Peyer's patch (tissue), 4 donors: ENCODE measurements at regions not wholly inside any gene's neighbourhood (a gene's known extent, or its start where the extent isn't known, plus 50 kb on each side); places are given as distances from the start of the nearest gene placed in this dataset.

Source experiments
- DNase-seq, 3 donors: peaks; one replicate each; pipeline ENCODE4 v3.0.0-alpha.2; 2017 to 2019
- H3K27ac ChIP-seq, 4 donors: fragments of 200-600 bp; sonication (generic); one replicate each; pipeline ENCODE4 v1.5.1; 2016 to 2019
- H3K27me3 ChIP-seq, 2 donors: fragments of 200-600 bp; sonication (generic); one replicate each; pipeline ENCODE4 v1.5.1; 2019
- H3K36me3 ChIP-seq, 3 donors: fragments of 200-600 bp; sonication (generic); one replicate each; pipeline ENCODE4 v1.5.1; 2016 to 2019
- H3K4me1 ChIP-seq, 4 donors: fragments of 200-600 bp; sonication (generic); one replicate each; pipeline ENCODE4 v1.5.1; 2016 to 2019
- H3K4me3 ChIP-seq, 4 donors: fragments of 200-600 bp; sonication (generic); 1 replicate in 3 of 4; 2 replicates in 1 of 4; pipeline ENCODE4 v1.5.1; 2016 to 2019; ENCODE audit warnings: mild to moderate bottlenecking in 1 of 4
- H3K9me3 ChIP-seq, 4 donors: fragments of 200-600 bp; sonication (generic); one replicate each; pipeline ENCODE4 v1.5.1; 2016 to 2019; ENCODE audit warnings: mild to moderate bottlenecking in 1 of 4
- CTCF ChIP-seq, 6 experiments: fragments of 450-650 bp in 4 of 6; fragments of 200-600 bp in 2 of 6; sonication (generic) in 1 of 6; IDR thresholded peaks; one replicate each; pipeline ENCODE4 v1.5.1; 2017 to 2019; ENCODE audit warnings: antibody characterized with exemption in 6 of 6, mild to moderate bottlenecking in 3 of 6, moderate library complexity in 1 of 6
- POLR2A ChIP-seq, 2 donors: fragments of 450-650 bp; IDR thresholded peaks; one replicate each; pipeline ENCODE4 v1.5.1; 2017; ENCODE audit warnings: antibody characterized with exemption in 2 of 2, mild to moderate bottlenecking in 2 of 2, moderate library complexity in 2 of 2

- DNase-seq, result no peak
- no peak overlapping the region for H3K27ac ChIP-seq
- H3K4me3 ChIP-seq, result no peak overlapping the region
- H3K36me3 ChIP-seq, result no peaks in the 10 kb centered on the region
- H3K9me3 ChIP-seq, result no peaks in the 10 kb centered on the region
- H3K27me3 ChIP-seq, result no peaks in the 10 kb centered on the region
- TF ChIP-seq CTCF (IDR thresholded peaks at IDR 0.05), result no peak
- no peak for TF ChIP-seq POLR2A (IDR thresholded peaks at IDR 0.05)
- no peaks in the 10 kb centered on the region for H3K4me1 ChIP-seq
Observed at GRCh38 chr1:208935517-208936187, 647.9 kb upstream of the CAMK1G start.

- Histone ChIP-seq H3K4me3 (no peak overlapping the region), H3K9me3 (no peaks in the 10 kb centered on the region), H3K4me1 (no peaks in the 10 kb centered on the region), H3K36me3 (no peaks in the 10 kb centered on the region), H3K27ac (no peak overlapping the region), H3K27me3 (no peaks in the 10 kb centered on the region)
- DNase-seq, result no peak
- TF ChIP-seq POLR2A (IDR thresholded peaks at IDR 0.05) (no peak), CTCF (IDR thresholded peaks at IDR 0.05) (no peak)
Observed at GRCh38 chr1:208939537-208940085, 643.9 kb upstream of the CAMK1G start.

GRCh38 chr1:208942394-208943130 lies 641.0 kb upstream of the CAMK1G start:
- no peak for DNase-seq
- no peaks in the 10 kb centered on the region for H3K9me3 ChIP-seq
- no peaks in the 10 kb centered on the region for H3K36me3 ChIP-seq
- TF ChIP-seq POLR2A (IDR thresholded peaks at IDR 0.05), result no peak
- H3K4me1 ChIP-seq, result no peaks in the 10 kb centered on the region
- H3K27me3 ChIP-seq, result no peaks in the 10 kb centered on the region
- no peak overlapping the region for H3K4me3 ChIP-seq
- no peak overlapping the region for H3K27ac ChIP-seq

GRCh38 chr1:208943291-208943690 lies 640.2 kb upstream of the CAMK1G start:
- TF ChIP-seq CTCF (IDR thresholded peaks at IDR 0.05) (no peak), POLR2A (IDR thresholded peaks at IDR 0.05) (no peak)
- Histone ChIP-seq H3K27ac (no peak overlapping the region), H3K9me3 (no peaks in the 10 kb centered on the region), H3K27me3 (no peaks in the 10 kb centered on the region), H3K4me1 (no peaks in the 10 kb centered on the region), H3K4me3 (no peak overlapping the region), H3K36me3 (no peaks in the 10 kb centered on the region)
- DNase-seq, result no peak

- H3K27ac ChIP-seq, result no peak overlapping the region
- TF ChIP-seq CTCF (IDR thresholded peaks at IDR 0.05) (no peak), POLR2A (IDR thresholded peaks at IDR 0.05) (no peak)
- H3K9me3 ChIP-seq, result no peaks in the 10 kb centered on the region
- H3K4me1 ChIP-seq, result no peaks in the 10 kb centered on the region
- DNase-seq, result no peak
- no peaks in the 10 kb centered on the region for H3K27me3 ChIP-seq
- no peak overlapping the region for H3K4me3 ChIP-seq
- H3K36me3 ChIP-seq, result no peaks in the 10 kb centered on the region
Observed at GRCh38 chr1:208944981-208945451, 638.5 kb upstream of the CAMK1G start.

GRCh38 chr1:208950206-208950605 lies 633.3 kb upstream of the CAMK1G start:
- Histone ChIP-seq H3K9me3 (no peaks in the 10 kb centered on the region), H3K27ac (no peak overlapping the region), H3K36me3 (no peaks in the 10 kb centered on the region), H3K4me3 (no peak overlapping the region), H3K4me1 (peaks cover 0 to 10% (median 0%) of the 10 kb centered on the region in 4 donors), H3K27me3 (no peaks in the 10 kb centered on the region)
- no peak for DNase-seq
- TF ChIP-seq POLR2A (IDR thresholded peaks at IDR 0.05), result no peak
- TF ChIP-seq CTCF (IDR thresholded peaks at IDR 0.05), result no peak
